ENCODE measurements at regions not wholly inside any gene's neighbourhood (a gene's known extent, or its start where the extent isn't known, plus 50 kb on each side); places are given as distances from the start of the nearest gene placed in this dataset.

DNA sequence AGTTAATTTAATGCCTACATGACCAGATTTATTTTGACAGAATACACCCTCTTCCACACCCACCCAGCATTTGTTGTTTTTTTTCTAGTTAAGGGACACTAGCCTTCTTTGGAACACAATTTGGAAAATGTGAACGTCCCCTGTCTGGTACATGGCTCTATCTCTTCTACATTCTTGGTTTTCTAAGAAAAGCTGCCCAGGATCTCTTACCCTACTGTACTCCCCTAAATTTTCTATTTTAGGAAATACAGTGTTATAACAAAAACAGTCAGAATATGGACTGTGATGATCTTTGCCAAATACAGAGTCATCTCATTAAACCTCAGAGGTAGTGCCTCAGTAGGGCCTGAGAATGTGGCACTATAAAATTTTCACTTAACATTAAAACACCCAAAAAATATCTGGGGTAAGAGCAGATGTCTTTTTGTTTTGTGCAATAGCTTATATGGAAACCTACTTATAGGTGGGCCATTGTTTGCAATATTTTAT lies 93.1 kb upstream of the SPON1 start:
- TF ChIP-seq, protein P1, sequence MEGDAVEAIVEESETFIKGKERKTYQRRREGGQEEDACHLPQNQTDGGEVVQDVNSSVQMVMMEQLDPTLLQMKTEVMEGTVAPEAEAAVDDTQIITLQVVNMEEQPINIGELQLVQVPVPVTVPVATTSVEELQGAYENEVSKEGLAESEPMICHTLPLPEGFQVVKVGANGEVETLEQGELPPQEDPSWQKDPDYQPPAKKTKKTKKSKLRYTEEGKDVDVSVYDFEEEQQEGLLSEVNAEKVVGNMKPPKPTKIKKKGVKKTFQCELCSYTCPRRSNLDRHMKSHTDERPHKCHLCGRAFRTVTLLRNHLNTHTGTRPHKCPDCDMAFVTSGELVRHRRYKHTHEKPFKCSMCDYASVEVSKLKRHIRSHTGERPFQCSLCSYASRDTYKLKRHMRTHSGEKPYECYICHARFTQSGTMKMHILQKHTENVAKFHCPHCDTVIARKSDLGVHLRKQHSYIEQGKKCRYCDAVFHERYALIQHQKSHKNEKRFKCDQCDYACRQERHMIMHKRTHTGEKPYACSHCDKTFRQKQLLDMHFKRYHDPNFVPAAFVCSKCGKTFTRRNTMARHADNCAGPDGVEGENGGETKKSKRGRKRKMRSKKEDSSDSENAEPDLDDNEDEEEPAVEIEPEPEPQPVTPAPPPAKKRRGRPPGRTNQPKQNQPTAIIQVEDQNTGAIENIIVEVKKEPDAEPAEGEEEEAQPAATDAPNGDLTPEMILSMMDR (IDR thresholded peaks at IDR 0.05) = no peak
- no peak for TF ChIP-seq POLR2A (IDR thresholded peaks at IDR 0.05)

Data from heart left ventricle (tissue), 13 donors.